ENCODE measurements at regions not wholly inside any gene's neighbourhood (a gene's known extent, or its start where the extent isn't known, plus 50 kb on each side); places are given as distances from the start of the nearest gene placed in this dataset.
A peak's percentile ranks its signal among the peaks of the same experiment; 100 is the strongest.

DNA sequence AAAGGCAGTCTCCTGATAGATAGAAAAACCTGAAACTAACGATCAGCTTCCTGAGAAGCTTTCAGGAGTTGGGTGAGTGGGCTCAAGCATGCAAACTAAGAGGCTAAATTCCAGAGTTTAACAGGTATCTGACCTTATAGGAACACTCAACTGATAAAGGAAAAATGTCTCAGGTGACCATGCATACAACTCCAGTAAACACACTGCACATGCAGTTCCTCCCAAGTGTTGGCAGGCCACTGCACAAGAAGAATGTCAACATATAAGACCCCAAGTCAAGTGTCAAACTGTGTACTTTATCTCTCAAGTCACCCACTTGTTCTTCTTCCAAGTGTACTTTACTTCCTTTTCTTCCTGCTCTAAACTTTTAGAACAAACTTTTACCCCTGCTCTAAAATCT, 981.2 kb downstream of the FAM133A start:
- no peaks in the 10 kb centered on the region for H4K20me1 ChIP-seq (replicated peaks; ENCODE audit: insufficient read depth)
- TF ChIP-seq NANOG (IDR thresholded peaks at IDR 0.05; ENCODE audit: borderline replicate concordance) (no peak), ZNF331 (CRISPR knock-in tag; IDR thresholded peaks at IDR 0.05; ENCODE audit: low read depth) (no peak), STAT1 (IDR thresholded peaks at IDR 0.05; ENCODE audit: unreplicated experiment) (no peak), POLR2AphosphoS5 (IDR thresholded peaks at IDR 0.05; ENCODE audit: low read depth) (no peak), EZH2phosphoT487 (IDR thresholded peaks at IDR 0.05; ENCODE audit: unreplicated experiment) (no peak), JUNB (IDR thresholded peaks at IDR 0.05; ENCODE audit: unreplicated experiment) (no peak)
- TF ChIP-seq, protein P1, sequence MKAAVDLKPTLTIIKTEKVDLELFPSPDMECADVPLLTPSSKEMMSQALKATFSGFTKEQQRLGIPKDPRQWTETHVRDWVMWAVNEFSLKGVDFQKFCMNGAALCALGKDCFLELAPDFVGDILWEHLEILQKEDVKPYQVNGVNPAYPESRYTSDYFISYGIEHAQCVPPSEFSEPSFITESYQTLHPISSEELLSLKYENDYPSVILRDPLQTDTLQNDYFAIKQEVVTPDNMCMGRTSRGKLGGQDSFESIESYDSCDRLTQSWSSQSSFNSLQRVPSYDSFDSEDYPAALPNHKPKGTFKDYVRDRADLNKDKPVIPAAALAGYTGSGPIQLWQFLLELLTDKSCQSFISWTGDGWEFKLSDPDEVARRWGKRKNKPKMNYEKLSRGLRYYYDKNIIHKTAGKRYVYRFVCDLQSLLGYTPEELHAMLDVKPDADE (IDR thresholded peaks at IDR 0.05), result no peak
- TF ChIP-seq, protein P2, sequence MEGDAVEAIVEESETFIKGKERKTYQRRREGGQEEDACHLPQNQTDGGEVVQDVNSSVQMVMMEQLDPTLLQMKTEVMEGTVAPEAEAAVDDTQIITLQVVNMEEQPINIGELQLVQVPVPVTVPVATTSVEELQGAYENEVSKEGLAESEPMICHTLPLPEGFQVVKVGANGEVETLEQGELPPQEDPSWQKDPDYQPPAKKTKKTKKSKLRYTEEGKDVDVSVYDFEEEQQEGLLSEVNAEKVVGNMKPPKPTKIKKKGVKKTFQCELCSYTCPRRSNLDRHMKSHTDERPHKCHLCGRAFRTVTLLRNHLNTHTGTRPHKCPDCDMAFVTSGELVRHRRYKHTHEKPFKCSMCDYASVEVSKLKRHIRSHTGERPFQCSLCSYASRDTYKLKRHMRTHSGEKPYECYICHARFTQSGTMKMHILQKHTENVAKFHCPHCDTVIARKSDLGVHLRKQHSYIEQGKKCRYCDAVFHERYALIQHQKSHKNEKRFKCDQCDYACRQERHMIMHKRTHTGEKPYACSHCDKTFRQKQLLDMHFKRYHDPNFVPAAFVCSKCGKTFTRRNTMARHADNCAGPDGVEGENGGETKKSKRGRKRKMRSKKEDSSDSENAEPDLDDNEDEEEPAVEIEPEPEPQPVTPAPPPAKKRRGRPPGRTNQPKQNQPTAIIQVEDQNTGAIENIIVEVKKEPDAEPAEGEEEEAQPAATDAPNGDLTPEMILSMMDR (conservative IDR thresholded peaks at IDR 0.05; ENCODE audit: low read depth in 2 of 2), result no peak
- Mint-ChIP-seq H3K36me3 (ENCODE audit: low read depth) (peaks cover 31% of the 10 kb centered on the region), H3K9me3 (peaks cover 16% of the 10 kb centered on the region), H3K4me3 (no peak overlapping the region), H3K27ac (no peak overlapping the region), H3K4me1 (no peaks in the 10 kb centered on the region), H3K27me3 (ENCODE audit: insufficient read depth, low read depth, poor library complexity) (no peaks in the 10 kb centered on the region)
- H3K36me3 ChIP-seq (ENCODE audit: insufficient read depth), result no peaks in the 10 kb centered on the region; the same call in 1 of the 2 replicates
- no peaks in the 10 kb centered on the region for H3K9me2 ChIP-seq (ENCODE audit: insufficient read depth)
- no peak overlapping the region for H3K4me3 ChIP-seq
- no peaks in the 10 kb centered on the region for H3F3A ChIP-seq (replicated peaks; ENCODE audit: low read depth)
- DNase-seq (ENCODE audit: low spot score) (no peak), ATAC-seq (no peak)
- no peak overlapping the region for H3K4me2 ChIP-seq
- H3K79me2 ChIP-seq (replicated peaks; ENCODE audit: insufficient read depth), result no peaks in the 10 kb centered on the region
- no peak overlapping the region for H2AFZ ChIP-seq
- no peak overlapping the region for H3K27ac ChIP-seq (ENCODE audit: low read depth)
- H3K27me3 ChIP-seq (ENCODE audit: insufficient read depth), result no peaks in the 10 kb centered on the region
- 0 out of 2 replicates have a peak, but pooled peaks cover 5% of the 10 kb centered on the region for H3K4me1 ChIP-seq (ENCODE audit: insufficient read depth)

DNA sequence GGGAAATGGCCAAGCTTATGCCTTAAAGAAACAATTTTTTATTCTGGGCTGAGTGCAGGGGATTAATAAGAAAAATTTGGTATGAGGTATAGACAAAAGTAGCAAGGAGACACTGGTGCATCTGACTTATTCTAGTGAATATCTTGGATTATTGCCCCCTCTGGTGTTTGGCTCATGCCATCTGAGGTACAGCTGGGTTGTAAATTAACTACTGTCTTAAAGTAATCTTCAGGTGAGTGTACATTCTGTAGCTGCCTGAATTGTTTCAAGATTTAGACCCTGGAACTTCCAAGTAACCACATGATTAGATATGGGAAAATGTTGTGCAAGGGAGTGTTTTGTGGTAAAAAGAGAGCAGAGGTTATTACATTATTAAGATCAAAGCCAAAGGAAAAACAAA, 988.7 kb downstream of the FAM133A start:
- no peak for ATAC-seq

More for the DNA sequence above, 988.7 kb downstream of the FAM133A start:
- no peak overlapping the region for H3K4me3 ChIP-seq
- no peaks in the 10 kb centered on the region for H3K9me2 ChIP-seq (ENCODE audit: insufficient read depth)
- Mint-ChIP-seq H3K27me3 (ENCODE audit: insufficient read depth, low read depth, poor library complexity) (no peaks in the 10 kb centered on the region), H3K27ac (no peak overlapping the region), H3K9me3 (peaks cover 16% of the 10 kb centered on the region), H3K4me3 (no peak overlapping the region), H3K4me1 (peaks cover 3% of the 10 kb centered on the region; the same call in 1 of the 3 replicates), H3K36me3 (ENCODE audit: low read depth) (peaks cover 30% of the 10 kb centered on the region)
- no peaks in the 10 kb centered on the region for H3K27me3 ChIP-seq (ENCODE audit: insufficient read depth)
- H2AFZ ChIP-seq, result no peak overlapping the region
- no peaks in the 10 kb centered on the region; the same call in none of the 2 replicates for H3K36me3 ChIP-seq (ENCODE audit: insufficient read depth)
- DNase-seq (ENCODE audit: low spot score), result no peak
- H3F3A ChIP-seq (replicated peaks; ENCODE audit: low read depth), result no peaks in the 10 kb centered on the region
- no peak overlapping the region for H3K4me2 ChIP-seq
- no peaks in the 10 kb centered on the region for H4K20me1 ChIP-seq (replicated peaks; ENCODE audit: insufficient read depth)
- no peak overlapping the region for H3K27ac ChIP-seq (ENCODE audit: low read depth)
- no peaks in the 10 kb centered on the region for H3K4me1 ChIP-seq (ENCODE audit: insufficient read depth)
- no peaks in the 10 kb centered on the region for H3K79me2 ChIP-seq (replicated peaks; ENCODE audit: insufficient read depth)
- TF ChIP-seq STAT1 (IDR thresholded peaks at IDR 0.05; ENCODE audit: unreplicated experiment), result no peak
- TF ChIP-seq, protein P2 (conservative IDR thresholded peaks at IDR 0.05; ENCODE audit: low read depth in 2 of 2), result peak; percentile 33 to 40

All from GM23338 (cell line).